DMS114 treated with DMSO at 0.1 percent for 48 hours (cell line): ENCODE measurements at regions not wholly inside any gene's neighbourhood (a gene's known extent, or its start where the extent isn't known, plus 50 kb on each side); places are given as distances from the start of the nearest gene placed in this dataset.
A peak's percentile ranks its signal among the peaks of the same experiment; 100 is the strongest.
"Not testable (repeated sequence)": the region's sequence is repeated elsewhere in the genome, so short reads cannot be mapped to it uniquely, and the experiment has no call there.

Experiments used
- DNase-seq: peaks from one replicate; lab custom pipeline; 2025; ENCODE audit not compliant: unreplicated experiment; lab: John Stamatoyannopoulos, UW

DNA sequence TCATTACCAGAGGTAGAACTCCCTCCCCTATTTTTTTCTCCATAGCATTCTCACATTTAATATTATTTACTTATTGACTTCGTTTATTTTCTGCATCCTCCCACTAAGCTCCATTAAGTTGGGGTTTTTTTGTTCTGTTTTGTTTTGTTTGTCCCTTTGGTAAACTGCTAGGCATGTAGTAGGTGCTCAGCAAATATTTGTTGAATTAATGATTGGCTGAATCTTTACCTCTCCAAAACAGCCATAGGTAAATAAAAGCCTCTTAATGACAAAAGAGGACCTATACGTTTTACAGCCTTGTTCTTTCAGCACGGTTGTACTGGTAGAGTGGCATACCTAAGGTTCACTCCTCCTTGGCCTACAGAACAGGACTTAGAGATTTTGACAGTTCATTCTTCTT, 52.0 kb downstream of the PRORP start:
- no peak for DNase-seq

DNA sequence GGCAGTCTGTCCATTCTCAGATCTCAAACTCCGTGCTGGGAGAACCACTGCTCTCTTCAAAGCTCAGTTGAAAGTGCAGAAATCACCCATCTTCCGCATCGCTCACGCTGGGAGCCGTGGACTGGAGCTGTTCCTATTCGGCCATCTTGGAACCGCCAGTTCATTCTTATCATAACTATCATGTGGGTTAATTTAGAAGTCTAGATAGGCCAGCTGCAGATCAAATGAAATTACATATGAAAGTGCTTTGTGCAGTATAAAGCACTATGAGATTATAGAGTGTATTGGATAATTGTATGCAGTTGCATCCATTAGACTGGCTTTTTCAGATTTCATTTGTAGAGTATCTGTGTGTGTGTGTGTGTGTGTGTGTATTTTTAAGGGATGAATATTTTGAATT, 57.8 kb downstream of the PRORP start:
- DNase-seq = no peak

DNA sequence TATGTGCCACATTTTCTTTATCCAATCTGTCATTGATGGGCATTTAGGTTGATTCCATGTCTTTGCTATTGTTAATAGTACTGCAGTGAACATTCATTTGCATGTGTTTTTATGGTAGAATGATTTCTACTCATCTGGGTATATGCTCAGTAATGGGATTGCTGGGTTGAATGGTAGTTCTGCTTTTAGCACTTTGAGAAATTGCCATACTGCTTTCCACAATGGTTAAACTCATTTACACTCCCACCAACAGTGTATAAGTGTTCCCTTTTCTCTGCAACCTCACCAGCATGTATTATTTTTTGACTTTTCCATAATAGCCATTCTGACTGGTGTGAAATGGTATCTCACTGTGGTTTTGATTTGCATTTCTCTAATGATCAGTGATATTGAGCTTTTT, 62.5 kb downstream of the PRORP start:
- not testable (repeated sequence) for DNase-seq

DNA sequence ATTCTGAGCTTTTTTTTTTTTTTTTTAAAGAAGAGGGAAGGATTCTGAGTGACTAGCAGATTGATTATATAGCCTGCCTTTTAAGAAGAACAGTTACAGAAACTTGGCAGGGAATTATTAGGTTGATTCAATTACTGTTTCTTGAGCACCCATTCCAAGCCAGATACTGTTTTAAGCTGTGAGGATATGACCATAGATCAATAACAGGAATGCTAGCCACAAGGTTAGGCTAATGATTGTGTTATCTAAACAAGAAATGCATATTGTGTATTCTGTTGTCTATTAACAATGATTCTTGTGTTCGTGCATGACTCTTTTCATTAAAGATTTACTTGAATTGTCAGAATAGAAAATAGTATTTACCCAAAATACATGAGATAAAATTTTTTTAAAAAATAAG, 67.1 kb downstream of the PRORP start:
- DNase-seq = no peak

DNA sequence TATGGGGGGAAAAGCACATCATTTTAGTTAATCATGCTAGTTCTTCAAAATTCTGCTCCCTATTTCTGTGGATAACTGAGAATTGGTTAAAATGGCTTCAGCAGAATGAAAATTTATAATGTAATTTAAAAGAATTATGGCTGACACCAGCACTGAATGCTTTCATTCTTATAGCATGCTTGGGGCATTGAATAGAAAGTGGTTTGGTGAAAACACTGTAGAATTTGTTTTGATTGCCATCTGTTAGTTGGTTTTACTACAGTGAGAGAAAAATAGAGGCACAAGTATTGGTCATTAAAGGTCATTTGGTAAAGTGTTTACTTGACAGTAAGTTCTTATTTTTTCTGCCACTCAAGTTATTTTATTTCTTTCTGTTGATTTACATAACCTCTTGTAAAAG, 70.8 kb downstream of the PRORP start:
- DNase-seq = no peak

DNA sequence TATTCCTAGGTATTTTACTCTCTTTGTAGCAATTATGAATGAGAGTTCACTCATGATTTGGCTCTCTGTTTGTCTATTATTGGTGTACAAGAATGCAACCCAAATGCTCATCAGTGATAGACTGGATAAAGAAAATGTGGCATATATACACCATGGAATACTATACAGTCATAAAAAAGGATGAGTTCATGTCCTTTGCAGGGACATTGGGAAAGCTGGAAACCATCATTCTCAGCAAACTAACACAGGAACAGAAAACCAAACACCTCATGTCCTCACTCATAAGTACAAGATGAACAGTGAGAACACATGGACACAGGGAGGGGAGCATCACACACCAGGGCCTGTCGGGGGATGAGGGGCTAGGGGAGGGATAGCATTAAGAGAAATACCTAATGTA, 71.8 kb downstream of the PRORP start:
- DNase-seq = not testable (repeated sequence)

DNA sequence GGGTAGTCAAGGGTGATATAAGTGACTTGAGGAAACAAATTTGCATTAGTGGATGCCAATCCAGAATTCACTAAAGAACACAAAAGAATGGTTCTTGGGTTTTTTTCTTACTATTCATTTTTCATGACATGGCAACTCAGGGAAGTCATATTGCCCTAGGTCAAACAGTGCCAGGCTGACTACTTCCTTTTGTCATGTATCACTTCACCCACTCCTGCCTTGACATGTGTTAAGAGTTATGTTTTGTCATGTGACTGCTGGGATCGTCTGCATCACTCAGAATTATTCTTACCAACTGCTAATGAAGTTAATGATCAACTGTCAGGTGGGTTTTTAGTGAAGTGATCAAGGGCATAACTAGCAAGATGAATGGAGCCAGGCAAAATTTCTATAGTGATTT, 74.2 kb downstream of the PRORP start:
- DNase-seq = no peak

DNA sequence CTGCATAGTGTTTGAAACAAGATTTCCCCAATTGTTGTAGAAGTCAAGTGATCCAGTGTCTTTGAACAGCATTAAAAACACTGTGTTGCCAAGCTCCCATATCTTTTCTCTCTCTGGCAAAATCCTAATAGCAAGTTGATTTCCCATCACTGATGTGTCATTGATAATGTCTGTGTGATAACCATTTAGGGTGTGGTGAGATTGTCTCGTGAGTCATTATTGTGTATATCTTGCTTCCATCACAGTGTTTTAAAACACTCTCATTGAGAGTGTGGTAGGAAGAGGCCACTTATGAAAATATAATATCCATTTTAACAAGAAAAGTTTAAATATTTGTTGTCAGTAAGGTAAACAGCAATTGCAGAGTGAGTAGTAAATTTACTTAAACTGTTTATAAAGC, 74.7 kb downstream of the PRORP start:
- DNase-seq = no peak

DNA sequence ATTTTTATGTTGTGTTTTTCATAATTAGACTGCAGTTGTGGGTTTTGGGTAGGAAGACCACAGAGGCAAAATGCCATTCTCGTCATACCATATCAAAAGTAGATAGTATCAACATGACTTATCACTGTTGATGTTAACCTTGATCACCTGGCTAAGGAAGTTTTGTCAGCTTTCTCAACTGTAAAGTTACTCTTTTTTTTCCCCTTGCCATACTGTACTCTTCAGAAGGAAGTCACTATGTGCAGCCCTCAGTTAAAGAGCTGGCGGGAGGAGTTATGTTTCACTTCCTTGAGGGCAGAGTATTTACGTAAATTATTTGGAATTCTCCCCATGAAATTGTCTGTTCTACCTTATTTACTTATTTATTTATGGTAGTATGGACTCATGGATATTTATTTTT, 78.7 kb downstream of the PRORP start:
- no peak for DNase-seq

DNA sequence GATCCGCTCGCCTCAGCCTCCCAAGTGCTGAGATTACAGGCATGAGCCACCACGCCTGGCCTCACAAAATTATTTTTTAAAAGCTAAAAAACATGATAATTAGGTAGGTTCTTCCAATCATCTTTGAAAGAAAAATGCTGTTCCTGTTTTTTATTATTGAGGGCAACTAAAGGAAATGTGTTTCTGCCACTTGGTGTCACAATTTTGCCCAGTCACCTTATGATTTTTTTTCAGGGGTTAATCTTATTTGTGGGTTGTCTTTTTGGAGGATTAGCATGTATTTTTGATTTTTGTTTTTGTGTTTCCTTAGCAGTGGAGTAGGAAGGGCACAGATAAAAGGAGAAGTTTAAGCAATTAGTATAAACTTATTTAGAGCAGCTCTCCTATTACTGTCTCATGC, 79.8 kb downstream of the PRORP start:
- no peak for DNase-seq

DNA sequence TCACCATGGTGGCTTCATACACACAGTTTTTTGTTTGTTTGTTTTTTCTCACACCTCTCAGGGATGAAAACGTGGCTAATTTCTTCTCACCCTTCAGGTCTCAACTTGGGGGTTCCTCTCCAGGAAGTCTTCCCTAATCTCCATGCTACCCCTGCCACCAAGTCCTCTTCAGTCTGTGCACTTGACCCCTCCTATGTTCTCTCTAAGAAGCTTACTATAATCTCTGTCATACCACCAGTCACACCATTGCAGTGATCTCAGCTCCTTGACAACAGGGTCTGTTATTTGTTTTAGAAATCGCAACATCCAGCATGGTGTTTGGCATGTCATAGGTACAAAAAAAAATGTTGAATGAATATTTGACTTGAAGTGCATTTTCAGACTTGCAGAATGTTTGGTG, 83.4 kb downstream of the PRORP start:
- DNase-seq = no peak

DNA sequence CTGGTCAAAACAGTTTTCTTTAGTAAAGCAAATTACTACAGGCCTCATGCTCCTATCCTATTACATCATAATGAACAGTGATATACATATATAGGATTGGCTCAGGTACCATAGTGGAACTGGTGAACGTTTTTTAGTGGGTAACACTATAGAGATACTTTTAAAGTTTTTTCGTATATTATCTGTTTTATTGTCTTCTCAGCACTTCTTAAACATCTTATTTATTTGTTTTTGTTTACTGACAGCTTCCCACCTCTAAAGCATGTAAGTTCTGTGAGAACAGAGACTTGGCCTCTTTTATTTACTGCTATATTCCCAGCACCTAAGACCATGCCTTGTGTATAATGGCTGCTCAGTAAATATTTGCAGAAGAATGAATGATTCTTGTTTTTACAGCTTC, 81.1 kb upstream of the PSMA6 start:
- no peak for DNase-seq

DNA sequence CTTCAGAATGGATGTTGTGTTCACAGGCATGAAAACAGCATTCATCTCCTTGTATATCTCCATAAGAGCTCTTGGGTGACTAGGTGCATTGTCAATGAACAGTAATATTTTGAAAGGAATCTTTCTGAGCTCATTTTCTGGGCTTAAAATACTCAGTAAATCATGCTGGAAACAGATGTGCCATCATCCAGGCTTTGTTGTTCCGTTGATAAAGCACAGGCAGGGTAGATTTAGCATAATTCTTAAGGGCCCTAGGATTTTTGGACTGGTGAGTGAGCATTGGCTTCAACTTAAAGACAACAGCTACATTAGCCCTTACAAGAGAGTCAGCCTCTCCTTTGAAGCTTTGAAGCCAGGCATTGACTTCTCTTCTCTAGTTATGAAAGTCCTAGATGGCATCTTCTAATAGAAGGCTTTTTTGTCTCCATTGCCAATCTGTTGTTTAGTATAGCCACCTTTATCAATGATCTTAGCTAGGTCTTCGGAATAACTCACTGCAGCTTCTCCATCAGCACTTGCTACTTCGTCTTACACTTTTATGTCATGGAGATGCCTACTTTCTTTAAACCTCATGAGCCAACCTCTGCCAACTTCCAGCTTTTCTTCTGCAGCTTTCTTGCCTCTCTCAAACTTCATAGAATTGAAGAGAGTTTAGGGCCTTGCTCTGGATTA, 79.6 kb upstream of the PSMA6 start:
- DNase-seq = no peak

DNA sequence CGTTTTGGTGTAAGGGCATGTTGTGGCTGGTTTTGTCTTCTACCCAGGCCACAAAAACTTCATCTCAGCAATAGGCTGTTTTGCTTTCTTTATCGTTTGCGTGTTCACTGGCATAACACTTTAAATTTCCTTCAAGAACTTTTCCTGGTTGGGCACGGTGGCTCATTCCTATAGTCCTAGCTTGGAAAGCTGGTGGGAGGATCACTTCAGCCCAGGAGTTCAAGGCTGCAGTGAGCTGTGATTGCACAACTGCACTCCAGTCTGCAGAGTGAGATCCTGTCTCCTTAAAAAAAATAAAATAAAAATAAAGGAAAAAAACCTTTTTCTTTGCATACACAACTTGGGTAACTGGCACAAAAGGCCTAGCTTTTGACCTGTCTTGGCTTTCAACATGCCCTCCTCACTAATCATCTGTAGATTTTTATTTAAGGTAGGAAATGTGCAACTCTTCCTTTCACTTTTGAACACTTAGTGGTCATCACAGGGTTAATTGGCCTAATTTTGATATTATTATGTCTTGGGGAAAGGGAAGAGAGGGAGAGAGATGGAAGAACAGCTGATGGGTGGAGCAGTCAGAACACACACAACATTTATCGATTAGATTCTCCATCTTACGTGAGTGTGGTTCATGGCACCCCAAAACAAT, 78.9 kb upstream of the PSMA6 start:
- no peak for DNase-seq

DNA sequence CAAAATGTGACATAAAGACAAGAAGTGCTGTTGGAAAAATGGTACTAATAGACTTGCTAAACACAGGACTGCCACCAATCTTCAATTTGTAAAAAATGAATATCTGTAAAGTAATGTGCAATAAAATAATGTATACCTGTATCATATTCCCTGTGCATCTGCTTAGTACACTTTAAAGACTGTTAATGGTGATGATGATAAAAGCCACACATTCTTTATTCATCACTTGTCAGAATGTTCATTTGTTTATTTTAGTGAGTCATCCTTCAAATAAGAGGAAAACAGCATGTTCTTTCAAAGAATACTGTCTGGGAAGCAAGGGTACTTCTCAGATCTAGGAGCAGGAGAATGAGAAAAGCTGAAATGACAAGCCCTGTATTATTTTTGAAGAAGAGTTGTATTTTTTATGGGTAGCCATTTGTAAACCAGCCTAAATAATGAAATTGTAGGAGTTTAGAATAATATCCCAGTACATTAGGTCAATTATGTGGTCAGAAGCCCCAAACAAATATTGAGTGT, 78.3 kb upstream of the PSMA6 start:
- no peak for DNase-seq

DNA sequence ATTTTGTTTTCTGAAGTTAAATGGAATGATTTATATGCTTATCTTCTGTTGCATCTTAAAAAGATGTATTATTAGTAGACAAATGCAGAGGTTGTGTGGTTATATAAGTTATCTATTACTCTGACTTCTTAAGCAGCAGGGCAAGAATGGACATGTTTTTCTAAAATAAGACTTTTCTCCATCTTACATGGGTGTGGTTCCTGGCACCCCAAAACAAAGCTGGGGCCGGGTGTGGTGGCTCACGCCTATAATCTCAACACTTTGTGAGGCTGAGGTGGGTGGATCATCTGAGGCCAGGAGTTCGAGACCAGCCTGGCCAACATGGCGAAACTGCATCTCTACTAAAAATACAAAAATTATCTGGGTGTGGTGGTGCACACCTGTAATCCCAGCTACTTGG, 77.8 kb upstream of the PSMA6 start:
- not testable (repeated sequence) for DNase-seq

DNA sequence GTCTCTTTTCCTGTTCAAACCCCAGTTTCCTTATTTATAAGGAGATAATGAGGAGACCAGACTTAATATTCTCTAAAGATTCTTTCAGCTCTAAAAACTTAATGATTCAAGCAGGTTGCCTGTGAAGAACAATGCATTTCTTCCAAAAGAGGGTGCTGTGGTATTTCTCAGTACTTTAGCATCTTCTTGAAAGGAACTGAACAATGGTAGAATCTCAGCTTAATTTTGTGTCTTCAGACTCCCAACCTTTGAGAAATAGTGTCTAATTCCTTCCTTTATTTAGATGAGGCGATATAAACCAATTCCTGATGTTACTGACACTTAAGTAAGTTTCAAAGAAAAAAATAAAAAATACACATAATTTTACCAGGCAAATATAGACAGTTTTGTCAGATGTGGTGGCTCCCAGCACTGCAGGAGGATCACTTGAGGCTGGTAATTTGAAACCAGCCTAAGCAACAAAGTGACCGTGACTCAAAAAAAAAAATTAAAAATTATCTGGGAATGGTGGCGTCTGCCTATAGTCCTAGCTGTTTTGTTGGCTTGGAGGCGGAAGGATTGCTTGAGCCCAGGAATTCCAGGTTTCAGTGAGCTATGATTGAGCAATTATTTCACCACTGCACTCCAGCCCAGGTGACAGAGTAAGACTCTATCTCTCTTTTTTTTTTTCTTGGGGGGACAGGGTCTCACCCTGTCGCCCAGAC, 76.9 kb upstream of the PSMA6 start:
- peak; percentile 27 for DNase-seq

DNA sequence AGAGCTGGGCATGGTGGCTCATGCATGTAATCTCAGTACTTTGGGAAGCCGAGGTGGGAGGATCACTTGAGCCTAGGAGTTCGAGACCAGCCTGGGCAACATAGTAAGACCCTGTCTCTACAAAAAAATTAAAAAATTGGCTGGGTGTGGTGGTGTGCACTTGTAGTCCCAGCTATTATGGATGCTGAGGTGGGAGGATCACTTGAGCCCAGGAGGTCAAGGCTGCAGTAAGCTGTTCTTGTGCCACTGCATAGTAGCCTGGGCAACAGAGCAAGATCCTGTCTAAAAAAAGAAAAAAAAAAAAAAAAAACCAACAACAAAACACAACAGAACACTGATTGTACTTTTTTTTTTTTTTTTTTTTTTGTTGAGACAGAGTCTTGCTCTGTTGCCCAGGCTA, 74.0 kb upstream of the PSMA6 start:
- not testable (repeated sequence) for DNase-seq

DNA sequence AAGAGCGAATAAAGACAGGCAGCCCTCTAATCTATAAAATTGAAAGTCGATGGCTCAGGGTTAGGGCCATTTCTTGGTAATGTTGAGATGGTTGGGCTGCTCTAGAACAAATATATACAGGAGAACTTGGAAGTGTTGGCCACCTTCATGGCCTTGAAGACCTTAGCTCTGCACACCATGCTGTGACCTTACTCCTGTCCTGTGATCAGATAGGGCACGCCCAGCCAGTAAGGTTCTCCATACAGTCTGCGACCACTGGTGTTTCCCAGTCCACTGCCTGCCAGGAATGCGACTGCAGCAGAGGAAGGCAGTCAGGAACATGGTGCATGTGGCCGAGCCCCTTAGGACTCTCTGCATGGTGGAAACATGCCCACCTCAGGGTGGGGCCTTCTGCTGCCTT, 73.2 kb upstream of the PSMA6 start:
- no peak for DNase-seq

DNA sequence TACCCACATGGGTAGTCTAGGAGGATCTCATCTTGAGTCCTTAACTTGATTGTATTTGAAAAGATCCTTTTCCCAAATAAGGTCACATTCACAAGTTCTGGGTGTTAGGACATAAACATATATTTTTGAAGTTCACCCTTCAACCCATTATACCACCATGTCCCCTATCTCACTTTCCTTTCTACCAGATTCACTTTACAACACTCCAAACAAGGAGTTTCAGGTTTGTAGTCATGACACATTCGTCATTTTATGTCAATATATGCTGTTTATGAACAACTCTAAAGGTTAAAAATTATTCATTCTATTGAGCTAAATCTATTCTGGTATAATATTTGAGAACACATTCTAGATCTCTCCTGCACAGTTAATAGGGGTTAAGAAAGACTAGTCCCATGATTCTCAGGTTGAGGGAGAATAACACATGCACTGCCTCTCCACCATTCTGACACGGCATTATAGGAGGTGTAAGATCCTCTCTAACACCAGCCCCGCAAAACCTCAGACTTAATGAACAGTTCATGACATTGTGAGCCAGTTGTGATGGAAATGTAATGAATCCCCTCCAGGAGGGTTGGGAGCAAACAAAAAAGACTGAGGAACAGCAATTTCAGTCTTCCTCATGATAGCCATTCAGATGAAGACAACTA, 72.0 kb upstream of the PSMA6 start:
- no peak for DNase-seq

DNA sequence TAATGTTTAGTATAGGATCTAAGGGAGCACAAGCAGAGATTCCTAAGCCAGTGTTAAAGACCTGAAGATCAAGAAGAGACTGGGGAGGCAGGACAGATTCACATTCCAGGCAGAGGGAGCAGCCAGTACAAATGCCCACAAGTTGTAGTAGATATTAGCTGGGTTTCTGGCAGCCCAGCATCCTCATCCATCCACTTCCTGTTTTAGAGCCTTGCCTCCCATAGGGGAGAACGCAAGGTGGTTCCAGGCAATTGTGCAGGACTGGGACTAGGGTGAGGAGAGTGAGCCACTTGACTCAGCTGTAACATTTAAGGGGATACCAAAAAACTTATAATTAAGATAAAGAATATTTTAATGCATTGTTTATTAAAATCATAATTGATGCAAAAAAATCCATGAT, 71.3 kb upstream of the PSMA6 start:
- no peak for DNase-seq

DNA sequence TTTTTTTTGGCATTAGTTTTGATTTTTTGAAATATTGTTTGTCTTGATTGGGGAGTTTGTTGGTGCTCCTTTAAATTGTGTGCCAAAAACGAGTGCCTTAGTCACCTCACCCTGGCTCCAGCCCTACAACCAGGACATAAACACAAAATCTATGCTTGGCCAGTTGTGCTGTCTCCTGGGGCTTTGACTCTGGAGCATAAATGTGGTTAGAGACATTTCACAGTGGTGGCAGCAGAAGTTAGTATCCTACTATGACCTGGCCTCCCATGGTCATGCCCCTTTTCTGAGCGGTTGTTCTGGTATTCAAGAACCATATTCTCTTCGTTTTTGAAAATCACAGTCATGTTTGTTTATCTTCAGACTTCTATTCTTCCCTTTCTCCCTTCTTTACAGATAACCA, 70.7 kb upstream of the PSMA6 start:
- DNase-seq = no peak
